GM18870 (cell line): ENCODE measurements at regions not wholly inside any gene's neighbourhood (a gene's known extent, or its start where the extent isn't known, plus 50 kb on each side); places are given as distances from the start of the nearest gene placed in this dataset.

Experiments used
- ATAC-seq: cut with Tn5 transposase; IDR thresholded peaks from one replicate; pipeline ENCODE4 v1.9.1; 2021; ENCODE audit warnings: moderate library complexity; ENCODE audit not compliant: unreplicated experiment

DNA sequence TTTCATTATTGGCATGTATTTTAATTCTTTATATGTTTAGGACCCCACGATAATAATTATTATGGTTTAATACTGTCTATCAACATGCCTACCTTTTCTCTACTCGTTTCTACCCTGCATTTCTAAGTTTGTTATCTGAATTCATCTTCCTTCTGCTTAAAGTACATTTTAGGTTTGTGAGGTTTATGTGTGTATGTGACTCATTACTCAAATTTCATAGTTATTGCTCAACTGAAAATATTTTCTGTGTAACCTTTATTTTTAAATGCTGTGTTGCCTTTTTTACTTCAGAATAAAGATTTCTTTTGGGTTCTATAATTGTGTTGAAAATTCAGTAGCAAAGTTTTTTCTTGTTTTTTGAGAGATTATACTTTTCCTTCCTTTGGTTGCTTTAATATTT, 933.9 kb upstream of the LRRTM1 start:
- ATAC-seq: no peak

DNA sequence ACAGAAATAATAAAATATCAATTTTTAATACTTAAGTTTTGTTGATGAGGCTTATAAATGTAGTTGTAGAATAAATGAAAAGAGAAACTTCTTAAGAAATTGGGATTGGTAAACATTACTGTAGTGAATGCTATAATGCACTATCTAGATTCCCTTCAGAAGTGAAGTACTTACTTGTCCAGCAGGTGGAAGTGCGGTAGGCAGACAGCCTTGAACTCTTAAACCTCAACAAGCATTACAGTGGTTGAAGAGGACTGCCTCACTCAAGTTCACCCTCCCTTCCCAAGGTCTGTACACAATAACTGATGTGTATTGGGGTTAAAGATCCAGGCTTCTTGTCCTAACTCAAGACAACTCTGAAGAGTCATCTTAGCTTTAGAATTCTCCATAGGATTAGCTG, 931.0 kb upstream of the LRRTM1 start:
- ATAC-seq: no peak

DNA sequence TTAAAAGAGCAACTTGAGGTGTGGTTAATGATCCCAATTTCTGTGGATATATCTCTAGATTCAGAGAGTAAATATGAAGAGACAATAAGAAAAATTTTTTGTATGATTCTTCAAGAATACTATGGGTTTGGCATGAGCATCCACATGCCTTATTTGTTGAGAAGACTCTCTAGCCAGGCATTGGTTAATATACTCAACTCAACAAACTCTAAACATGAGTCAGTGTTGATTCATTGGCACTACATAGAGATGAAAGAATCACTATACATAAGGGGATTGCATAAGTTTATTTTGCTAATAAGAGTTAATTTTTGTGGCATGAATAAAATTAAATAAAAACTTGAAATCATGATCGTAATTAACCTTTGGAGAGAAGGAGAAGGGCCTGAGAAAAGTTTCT, 930.2 kb upstream of the LRRTM1 start:
- ATAC-seq: no peak

DNA sequence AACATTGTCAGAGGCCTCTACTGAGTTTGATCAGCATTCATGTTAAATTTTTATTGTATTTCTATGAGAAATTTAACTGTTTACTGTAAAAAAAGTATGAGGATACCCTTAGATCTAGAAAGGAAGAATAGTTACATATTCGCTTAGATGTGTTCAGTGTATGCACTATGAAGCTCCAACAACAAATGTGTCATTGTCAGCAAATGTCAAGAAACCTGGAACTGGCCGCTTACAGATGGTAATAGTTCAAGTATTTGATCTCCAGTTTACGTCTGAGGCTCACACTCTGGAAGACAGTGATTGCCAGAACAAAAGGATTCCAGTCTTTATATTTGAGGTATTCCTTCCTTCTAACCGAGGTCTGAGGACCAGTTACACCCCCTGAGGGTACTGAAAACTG, 921.2 kb upstream of the LRRTM1 start:
- ATAC-seq: no peak

DNA sequence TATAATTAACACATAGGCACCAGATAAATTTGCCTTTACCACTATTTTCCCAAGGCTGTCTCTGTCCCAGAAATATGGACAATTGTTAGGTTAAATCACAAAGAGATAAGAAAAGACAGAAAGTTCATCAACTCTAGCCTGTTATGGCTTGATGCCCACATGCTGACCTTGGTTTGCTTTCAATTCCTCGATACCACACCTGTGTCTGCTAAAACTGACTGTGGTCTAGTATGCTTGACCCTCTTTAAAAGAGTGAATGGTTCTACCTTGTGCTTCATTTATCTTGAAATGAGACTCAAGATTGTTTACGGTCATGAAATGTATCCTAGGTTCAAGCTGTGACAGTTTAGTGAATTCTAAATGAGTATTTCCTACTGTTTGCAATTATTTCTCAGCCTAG, 909.0 kb upstream of the LRRTM1 start:
- ATAC-seq: no peak

DNA sequence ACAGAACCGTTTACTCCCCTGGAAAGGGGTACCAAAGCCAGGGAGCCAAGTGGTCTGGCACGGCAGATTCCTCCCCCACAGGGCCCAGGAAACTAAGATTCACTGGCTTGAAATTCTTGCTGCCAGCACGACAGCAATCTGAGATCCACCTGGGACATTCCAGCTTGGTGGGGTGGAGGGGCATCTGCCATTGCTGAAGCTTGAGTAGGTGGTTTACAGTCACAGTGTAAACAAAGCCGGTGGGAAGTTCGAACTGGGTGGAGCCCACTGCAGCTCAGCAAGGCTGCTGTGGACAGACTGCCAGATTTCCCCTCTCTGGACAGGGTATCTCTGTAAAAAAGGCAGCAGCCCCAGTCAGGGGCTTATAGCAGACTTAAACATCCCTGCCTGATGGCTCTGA, 901.7 kb upstream of the LRRTM1 start:
- no peak for ATAC-seq

DNA sequence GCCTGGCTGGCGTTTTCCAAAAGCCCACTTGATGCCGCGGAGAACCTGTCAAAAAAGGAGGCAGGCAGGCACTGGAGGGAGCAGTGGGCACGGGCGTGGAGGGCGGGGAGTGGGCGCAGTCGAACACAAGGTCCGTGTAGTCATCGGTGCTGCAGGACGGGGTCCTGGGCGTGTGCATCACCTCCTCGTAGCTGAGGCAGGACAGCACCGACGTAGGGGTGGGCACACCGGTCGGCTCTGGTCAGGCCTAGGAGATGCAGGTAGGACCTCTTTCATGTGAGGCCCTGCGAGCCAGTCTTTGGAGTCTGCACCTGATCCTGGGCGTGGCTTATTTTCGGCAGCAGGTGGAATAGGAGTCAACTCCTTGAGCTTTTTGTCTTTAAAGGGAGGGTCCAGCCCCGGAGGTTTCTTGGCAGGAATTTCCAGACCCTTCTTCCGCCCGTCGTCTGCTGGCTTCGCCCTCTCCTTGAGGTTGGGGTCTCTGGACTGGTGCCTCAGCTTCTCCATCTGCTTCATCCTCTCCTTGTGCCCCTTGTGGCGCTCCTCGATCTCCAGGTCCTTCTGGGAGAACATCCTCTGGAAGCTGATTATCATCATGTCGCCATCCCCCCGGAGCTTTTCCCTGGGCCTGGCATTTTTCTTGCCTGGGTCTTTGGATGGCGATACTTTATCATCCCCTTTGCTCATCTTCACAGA, 892.5 kb upstream of the LRRTM1 start:
- ATAC-seq: no peak

DNA sequence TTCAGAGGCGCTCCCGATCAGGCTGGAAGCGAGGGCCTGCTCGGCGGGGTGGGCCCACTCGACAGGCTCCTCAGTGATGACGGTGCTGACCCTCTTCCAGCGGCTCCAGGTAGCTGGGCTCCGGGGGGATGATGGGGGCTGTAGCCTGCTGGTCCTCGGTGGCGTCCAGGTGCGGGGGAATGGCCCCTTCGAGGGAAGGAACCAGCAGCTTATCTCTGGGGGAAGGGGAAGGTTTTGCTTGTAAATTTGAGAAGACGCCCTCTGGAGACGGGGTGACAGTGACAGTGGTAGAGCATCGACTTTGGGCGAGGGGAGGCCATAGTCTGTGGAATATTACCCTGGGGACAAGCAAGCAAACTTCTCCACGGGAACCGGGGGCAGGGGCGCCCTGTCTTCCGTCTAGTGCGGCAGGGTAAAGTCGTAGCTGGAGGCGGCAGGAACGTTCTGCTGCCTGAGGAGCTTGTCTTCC, 891.9 kb upstream of the LRRTM1 start:
- no peak for ATAC-seq

DNA sequence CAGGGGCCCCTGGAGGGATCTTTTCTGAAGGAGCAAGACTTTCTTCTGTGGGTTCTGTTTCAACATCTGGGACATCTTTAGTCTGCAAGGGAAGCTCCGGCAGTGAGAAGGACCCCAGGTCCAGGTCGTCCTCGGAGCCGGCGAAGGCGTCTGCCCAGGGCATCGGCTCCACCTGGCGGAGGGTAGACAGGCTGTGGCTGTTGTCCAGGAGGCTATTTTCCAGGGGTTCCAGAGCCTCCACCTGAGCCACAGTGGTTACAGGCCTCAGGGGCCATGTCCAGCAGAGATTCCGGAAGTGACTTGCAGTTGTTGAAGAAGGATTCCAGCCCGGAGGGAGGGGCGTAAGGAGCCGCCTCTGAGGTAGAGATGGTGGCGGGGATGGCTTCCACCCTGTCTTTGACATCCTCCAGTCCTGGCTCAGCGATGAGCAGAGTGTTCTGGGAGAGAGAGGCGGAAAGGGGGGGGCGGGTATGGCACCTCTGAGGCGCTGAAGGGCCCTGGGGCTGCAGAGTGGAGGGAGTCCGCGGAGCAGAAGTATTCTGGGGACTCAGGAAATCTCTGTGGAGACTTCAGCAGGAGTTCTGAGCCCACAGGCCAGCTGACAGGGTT, 891.3 kb upstream of the LRRTM1 start:
- ATAC-seq: no peak

DNA sequence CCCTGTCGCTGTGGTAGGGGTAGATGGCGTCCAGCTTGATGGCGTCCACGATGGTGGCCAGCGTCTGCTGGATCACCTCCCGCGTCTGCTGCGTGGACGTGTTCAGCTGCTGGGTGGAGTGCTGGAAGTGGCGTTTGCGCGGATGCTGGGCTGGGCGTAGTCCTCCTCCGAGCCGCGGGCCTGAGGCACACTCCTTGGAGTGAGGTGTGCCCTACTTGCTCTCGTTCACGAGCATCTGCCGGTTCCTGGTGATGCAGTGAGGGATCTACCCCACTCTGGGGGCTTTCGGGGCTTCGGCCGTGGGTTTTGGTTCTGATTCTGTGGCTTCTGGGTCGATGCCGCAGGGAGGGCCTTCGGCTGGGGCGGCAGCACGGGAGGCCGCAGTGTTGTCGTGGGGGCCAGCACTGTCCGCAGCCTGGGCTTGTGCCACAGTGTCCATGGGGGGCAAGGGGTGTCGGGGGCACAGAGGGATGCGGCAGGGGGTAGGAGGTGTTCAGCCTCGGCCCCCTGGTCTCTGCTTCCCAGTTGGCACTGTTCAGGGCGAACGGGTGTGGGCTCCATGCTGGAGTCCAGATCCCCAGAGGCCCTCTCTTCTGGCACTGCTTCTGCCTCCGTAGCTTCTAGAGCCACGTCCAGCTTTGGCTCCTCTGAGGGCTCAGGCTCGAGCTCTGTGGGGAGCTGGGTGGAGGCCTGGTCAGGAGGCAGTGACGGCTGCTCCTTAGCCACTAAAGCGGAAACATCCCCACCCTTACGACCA, 890.6 kb upstream of the LRRTM1 start:
- no peak for ATAC-seq

DNA sequence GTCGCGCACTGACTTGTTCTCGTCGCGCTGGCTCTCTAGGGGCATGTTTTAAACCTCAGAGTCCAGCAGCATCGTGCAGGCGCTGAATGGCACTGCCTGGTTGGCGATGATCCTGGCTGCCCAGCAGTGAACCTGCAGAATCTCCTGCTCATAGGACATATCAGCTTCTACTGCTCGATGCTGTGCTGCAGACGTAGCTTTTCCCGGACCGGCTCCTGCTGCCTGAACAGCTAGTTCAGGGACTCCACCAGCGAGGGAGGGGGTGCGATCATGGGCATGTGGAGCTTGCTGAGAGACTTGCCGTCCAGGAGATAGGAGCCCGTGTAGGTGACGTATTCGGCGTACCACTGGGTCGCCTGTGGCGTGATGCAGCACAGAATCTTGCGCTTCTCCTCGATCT, 890.0 kb upstream of the LRRTM1 start:
- no peak for ATAC-seq

DNA sequence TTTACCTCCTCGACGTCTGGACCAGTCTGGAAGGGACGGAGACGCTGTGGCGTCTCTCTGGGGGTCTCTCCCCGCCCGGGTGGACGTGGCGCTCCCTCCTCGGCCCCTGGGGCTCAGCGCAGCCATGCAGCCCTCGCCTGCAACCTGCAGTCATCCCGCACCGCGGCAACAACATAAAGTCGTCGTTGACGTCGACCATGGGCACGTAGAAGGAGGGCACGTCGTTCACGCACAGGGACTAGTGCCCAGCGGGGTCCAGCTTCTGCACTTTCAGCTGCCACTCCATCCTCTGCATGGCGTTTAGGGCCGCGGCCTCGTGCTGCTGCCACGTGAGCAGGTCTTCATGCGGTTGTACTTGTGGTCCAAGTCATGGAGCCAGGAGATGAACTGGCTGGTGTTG, 889.6 kb upstream of the LRRTM1 start:
- no peak for ATAC-seq

DNA sequence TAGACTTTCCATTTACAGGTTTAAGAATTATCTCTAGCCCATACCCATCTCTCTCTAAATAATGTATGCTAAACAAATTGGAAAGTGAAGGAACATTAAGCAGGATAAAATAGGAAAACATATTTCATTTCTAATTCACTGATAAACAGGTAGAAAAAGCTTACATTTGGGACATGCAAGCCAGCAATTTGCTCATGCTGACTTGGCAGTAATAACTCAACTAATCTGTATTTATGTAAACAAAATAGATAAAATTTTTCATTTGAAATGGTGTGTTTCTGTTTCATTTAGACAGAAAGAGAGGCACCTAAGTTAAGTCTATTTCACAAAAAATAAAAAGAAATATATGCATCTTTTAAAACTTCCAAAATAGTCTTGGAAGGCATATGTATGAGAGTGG, 877.3 kb upstream of the LRRTM1 start:
- no peak for ATAC-seq

DNA sequence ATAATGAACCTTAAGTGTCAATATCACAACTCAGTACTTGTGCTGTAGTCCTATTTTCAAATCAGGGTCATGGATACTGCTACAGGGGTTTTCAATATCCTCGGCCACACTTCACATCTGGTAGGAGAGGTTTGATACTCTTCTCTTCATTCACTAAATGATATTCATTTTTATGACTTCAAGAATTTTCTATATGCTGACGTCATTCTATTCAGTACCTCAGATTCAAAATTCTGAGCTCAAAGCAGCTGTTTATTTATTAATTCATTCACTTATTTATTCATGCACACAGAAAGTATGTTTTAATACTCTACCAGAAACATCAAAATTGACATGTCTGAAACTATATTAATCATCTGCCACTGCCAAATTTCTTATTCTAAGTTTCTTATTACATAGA, 866.9 kb upstream of the LRRTM1 start:
- ATAC-seq: no peak

DNA sequence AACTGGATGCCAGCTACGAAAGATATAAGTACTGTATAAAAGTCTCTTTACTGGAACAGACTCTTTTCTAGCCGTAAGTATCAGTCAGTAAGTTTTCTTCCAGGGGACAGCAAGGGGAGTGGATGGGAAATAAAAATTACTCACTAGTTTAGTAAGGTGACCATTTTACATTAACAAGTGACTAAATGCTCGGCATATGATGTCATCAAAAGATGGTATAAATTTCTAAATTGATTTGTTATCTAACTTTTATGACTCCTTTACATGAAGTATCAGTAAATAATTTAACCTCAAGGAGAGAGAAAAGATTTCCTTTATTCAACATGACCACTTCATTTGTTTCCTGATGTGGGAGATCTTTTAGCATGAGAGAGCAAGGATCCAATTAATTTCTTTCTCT, 859.0 kb upstream of the LRRTM1 start:
- no peak for ATAC-seq

DNA sequence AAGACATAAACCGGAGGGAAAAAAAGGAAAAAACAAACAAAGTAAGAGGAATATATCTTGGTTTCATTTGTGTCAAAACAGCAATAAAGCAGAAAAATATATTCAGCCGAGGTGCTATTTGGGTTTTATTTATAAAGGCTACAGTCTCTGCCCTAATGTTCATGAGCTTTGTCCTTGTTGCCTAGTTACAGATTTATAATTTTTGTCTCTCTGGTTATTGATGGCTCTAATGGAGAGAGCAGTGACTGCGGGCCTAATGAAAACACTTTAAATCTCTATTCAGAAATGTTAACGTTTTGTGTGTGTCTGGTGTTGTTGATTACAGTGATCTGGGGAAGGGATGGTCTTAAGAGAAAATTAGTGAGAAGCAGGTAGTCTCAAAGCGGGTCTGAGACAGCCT, 854.0 kb upstream of the LRRTM1 start:
- no peak for ATAC-seq

DNA sequence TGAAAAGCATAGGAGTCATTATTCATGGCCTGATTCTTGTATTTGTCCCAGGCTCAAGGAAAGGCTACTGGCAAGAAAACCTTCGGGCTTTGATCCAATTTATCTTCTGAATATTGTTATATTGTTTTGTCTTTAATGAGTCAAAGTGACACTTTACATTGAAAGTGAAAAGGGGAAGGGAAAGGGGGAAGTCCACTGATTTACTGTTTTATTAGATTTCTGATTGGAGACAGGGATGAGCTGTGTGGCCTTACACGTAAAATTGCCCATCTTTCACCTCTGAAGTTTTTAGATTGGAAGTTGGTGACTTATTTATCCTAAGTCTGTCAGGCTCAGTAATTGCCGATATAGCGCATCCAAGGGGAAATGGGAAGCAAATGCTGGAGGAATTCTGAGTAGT, 843.8 kb upstream of the LRRTM1 start:
- no peak for ATAC-seq

DNA sequence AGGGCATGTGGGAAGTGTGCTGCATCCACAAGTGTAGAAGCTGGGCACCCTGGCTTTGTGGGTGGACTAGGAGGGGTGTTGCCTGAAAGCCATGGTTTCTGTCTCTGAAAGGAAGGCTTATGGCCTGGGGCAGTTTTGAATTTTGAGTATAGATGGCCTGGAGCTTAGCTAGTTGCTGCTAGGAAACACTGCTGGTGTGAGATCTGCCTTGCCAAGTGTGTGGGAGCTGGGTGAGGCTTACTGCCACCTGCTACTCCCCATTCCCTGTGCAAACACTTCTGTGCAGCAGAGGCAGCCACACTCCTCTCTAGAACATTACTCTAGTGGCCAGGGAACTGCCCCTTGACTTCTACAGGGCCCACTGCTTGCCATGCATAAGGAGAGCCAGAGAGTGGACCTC, 831.7 kb upstream of the LRRTM1 start:
- no peak for ATAC-seq

DNA sequence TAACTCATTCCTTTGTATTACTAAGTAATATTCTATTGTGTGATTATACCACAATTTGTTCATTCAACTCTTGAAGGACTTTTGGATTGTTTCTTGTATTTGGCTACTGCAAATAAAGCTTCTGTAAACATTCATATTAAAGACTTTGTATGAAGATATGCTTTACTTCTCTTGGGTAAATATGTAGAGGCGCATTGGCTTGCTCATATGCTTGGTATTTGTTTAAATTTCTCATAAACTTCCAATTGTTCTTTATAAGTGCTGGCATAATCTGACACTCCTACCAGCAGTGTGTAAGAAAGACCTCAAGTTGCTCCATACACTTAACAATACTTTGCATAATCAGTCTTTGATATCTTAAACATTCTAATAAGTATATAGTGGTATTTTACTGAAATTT, 792.8 kb upstream of the LRRTM1 start:
- ATAC-seq: no peak

DNA sequence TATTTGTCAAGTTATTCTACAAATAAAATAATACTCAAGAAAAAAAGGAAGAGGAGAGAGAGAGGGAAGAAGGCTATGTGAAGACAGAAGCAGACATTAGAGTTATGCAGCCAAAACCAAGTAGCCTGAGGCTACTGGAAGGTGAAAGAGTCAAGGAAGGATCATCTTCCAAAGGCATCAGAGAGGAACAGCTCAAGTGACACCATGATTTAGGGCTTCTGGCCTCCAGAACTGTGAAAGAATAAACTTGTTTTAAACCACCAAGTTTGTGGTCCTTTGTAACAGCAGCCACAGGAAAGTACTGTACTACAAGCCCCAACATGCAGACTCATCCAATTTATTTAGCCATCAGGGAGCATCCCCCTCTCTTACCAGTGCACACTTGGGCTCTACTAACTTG, 788.5 kb upstream of the LRRTM1 start:
- ATAC-seq: no peak

DNA sequence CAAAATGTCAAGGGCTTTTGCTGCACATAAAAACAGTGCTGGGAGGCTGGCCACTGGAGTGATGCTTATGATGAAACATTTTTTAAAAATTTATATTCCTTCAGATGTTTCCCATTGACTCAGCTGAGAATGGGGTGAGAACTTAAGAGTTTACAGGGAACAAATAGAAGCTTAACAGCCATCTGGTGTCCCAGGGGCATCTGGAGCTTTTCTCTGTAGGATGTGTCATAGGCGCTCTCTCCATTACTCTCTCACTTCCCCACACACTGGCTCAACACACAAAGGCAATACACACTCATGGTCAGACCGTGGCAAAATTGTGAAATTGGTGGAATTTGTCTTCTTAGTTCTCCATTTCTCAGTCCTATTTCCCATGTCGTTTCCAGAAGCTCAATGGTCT, 783.1 kb upstream of the LRRTM1 start:
- no peak for ATAC-seq

DNA sequence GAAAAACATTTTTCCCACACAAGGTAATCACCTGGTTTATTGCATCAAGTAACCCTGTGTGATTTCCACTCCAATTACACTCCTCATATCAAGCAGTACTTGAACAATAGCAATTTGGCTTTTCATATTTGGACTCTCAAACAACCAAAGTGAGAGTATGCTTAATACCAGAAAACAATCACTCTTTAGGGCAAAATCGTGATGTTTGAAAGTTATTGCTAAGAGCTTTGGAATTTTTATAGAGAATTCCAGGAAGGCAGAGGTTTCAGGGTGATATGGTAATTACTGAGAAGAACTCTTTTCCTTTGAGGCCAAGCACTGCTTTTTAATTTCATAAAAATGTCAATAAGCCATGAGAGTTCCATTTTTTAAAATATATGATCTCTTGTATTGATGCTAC, 779.5 kb upstream of the LRRTM1 start:
- ATAC-seq: no peak
